ENCODE measurements at regions not wholly inside any gene's neighbourhood (a gene's known extent, or its start where the extent isn't known, plus 50 kb on each side); places are given as distances from the start of the nearest gene placed in this dataset.

DNA sequence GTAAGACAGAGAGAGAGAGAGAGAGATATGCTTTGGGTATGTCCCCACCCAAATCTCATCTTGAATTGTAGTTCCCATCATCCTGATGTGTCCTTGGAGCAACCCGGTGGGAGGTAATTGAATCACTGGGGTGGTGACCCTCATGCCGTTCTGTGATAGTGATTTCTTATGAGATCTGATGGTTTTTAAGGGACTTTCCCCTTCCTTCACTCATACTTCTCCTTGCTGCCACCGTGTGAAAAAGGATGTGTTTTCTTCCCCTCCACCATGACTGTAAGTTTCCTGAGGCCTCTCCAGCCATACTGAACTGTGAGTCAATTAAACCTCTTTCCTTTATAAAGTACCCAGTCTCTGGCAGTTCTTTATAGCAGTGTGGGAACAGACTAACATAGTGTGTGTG lies 60.3 kb downstream of the EOMES start:
- TF ChIP-seq, protein P1, sequence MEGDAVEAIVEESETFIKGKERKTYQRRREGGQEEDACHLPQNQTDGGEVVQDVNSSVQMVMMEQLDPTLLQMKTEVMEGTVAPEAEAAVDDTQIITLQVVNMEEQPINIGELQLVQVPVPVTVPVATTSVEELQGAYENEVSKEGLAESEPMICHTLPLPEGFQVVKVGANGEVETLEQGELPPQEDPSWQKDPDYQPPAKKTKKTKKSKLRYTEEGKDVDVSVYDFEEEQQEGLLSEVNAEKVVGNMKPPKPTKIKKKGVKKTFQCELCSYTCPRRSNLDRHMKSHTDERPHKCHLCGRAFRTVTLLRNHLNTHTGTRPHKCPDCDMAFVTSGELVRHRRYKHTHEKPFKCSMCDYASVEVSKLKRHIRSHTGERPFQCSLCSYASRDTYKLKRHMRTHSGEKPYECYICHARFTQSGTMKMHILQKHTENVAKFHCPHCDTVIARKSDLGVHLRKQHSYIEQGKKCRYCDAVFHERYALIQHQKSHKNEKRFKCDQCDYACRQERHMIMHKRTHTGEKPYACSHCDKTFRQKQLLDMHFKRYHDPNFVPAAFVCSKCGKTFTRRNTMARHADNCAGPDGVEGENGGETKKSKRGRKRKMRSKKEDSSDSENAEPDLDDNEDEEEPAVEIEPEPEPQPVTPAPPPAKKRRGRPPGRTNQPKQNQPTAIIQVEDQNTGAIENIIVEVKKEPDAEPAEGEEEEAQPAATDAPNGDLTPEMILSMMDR (IDR thresholded peaks at IDR 0.05), result no peak
- intact Hi-C loops (cut with DNase I; ENCODE audit: low total_unique reads), result no loop called here
- Histone ChIP-seq H3K27me3 (no peaks in the 10 kb centered on the region), H3K36me3 (no peaks in the 10 kb centered on the region), H3K4me3 (no peak overlapping the region), H3K27ac (no peak overlapping the region), H3K4me1 (peaks cover 0 to 4% (median 0%) of the 10 kb centered on the region in 4 donors), H3K9me3 (no peaks in the 10 kb centered on the region)
- no peak for DNase-seq

- Histone ChIP-seq H3K27me3 (no peaks in the 10 kb centered on the region), H3K9me3 (no peaks in the 10 kb centered on the region), H3K36me3 (no peaks in the 10 kb centered on the region), H3K4me1 (no peaks in the 10 kb centered on the region), H3K4me3 (no peak overlapping the region), H3K27ac (no peak overlapping the region)
- TF ChIP-seq, protein P1 (IDR thresholded peaks at IDR 0.05), result peak; percentile 69 to 70
- peak; percentile 63 to 73 for DNase-seq
- intact Hi-C loops (cut with DNase I; ENCODE audit: low total_unique reads), result no loop called here
Measured at GRCh38 chr3:27659279-27660021, 62.7 kb downstream of the EOMES start.

DNA sequence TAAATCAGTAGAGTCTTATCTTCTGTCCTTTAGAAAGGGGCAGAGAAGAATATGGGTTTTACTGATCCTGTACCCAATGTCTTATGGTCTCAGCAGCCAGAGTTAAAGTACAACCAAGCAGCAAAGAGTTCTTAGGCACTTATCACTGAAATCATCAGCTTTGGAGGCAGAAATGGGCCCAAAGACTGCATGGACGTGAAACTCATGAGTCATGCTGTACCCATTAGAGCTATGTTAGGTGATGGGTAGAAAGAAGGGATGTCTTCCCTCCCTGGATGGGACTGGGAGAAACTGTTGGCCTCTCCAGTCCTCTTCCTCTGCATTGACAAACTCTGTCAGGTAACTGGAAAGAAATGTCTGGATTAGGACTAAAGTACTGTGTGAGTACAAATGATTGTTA lies 63.4 kb downstream of the EOMES start:
- no peaks in the 10 kb centered on the region for H3K4me1 ChIP-seq
- H3K27ac ChIP-seq, result no peak overlapping the region
- H3K27me3 ChIP-seq, result no peaks in the 10 kb centered on the region
- intact Hi-C loops (cut with DNase I; ENCODE audit: low total_unique reads), result no loop called here
- no peaks in the 10 kb centered on the region for H3K36me3 ChIP-seq
- no peak overlapping the region for H3K4me3 ChIP-seq
- no peak for DNase-seq
- no peaks in the 10 kb centered on the region for H3K9me3 ChIP-seq
- TF ChIP-seq, protein P1 (IDR thresholded peaks at IDR 0.05), result no peak

GRCh38 chr3:27657871-27658270 lies 64.3 kb downstream of the EOMES start:
- Histone ChIP-seq H3K27me3 (no peaks in the 10 kb centered on the region), H3K4me1 (no peaks in the 10 kb centered on the region), H3K4me3 (no peak overlapping the region), H3K36me3 (no peaks in the 10 kb centered on the region), H3K9me3 (no peaks in the 10 kb centered on the region), H3K27ac (no peak overlapping the region)
- intact Hi-C loops (cut with DNase I; ENCODE audit: low total_unique reads), result no loop called here
- no peak for DNase-seq
- TF ChIP-seq, protein P1 (IDR thresholded peaks at IDR 0.05), result no peak

- H3K4me1 ChIP-seq, result no peaks in the 10 kb centered on the region
- no peak for DNase-seq
- no peaks in the 10 kb centered on the region for H3K36me3 ChIP-seq
- intact Hi-C loops (cut with DNase I; ENCODE audit: low total_unique reads), result no loop called here
- H3K4me3 ChIP-seq, result no peak overlapping the region
- H3K9me3 ChIP-seq, result no peaks in the 10 kb centered on the region
- TF ChIP-seq, protein P1 (IDR thresholded peaks at IDR 0.05), result no peak
- H3K27ac ChIP-seq, result no peak overlapping the region
- no peaks in the 10 kb centered on the region for H3K27me3 ChIP-seq
Measured at GRCh38 chr3:27657404-27657803, 64.7 kb downstream of the EOMES start.
